Motor neuron (in vitro differentiated cells): ENCODE measurements at regions not wholly inside any gene's neighbourhood (a gene's known extent, or its start where the extent isn't known, plus 50 kb on each side); places are given as distances from the start of the nearest gene placed in this dataset.

Experiments
- ATAC-seq, 8 experiments: fragments of 200-7000 bp; cut with Tn5 transposase; replicated peaks in 6 of 8; 2 replicates each; pipeline ENCODE4 v1.8.0; 2021; ENCODE audit warnings: mild to moderate bottlenecking in 8 of 8, moderate library complexity in 8 of 8
- H3K27ac ChIP-seq, 2 donors: fragments of 250-450 bp; sonication (Bioruptor Pico); 2 replicates each; pipeline ENCODE4 v1.9.0; 2021; ENCODE audit warnings: antibody characterized with exemption in 2 of 2, mild to moderate bottlenecking in 2 of 2, moderate library complexity in 1 of 2
- H3K4me1 ChIP-seq, 2 donors: fragments of 250-450 bp; sonication (Bioruptor Pico); replicated peaks in 1 of 2; 2 replicates each; pipeline ENCODE4 v1.6.1; 2021; ENCODE audit warnings: antibody characterized with exemption in 2 of 2, mild to moderate bottlenecking in 2 of 2, moderate library complexity in 1 of 2
- H3K4me3 ChIP-seq, 5 donors: fragments of 250-450 bp; sonication (Bioruptor Pico); 2 replicates each; pipeline ENCODE4 v1.9.0; 2021; ENCODE audit warnings: antibody characterized with exemption in 5 of 5, mild to moderate bottlenecking in 5 of 5, moderate library complexity in 4 of 5
- WGBS, 10 experiments: fragments of 450-650 bp; shearing (Covaris generic); methylation state at CpG; one replicate each; pipeline ENCODE4 v1.0.0; 2022; 5-methylcytosine and 5-hydroxymethylcytosine counted together
- in situ Hi-C, 9 experiments: fragments of 400-800 bp; cut with MboI; loops; one replicate each; pipeline ENCODE4 v1.15.0; 2021; ENCODE audit warnings: low sequenced_read_pairs in 9 of 9, low pct_unique_long_range_greater_than_20kb in 2 of 9; ENCODE audit not compliant: unreplicated experiment in 9 of 9

GRCh38 chr1:86296305-86297205 lies 99.6 kb downstream of the ODF2L start:
- Histone ChIP-seq H3K4me1 (no peaks in the 10 kb centered on the region), H3K27ac (no peak overlapping the region), H3K4me3 (no peak overlapping the region)
- in situ Hi-C loops = no loop called here
- peak in 3 of 8 experiments; percentile 89 to 95 (median 94) for ATAC-seq
- 51 to 91% (median 76%) methylated on average over 2 to 7 of the region's 7 CpGs; no CpG with 5 or more reads in 1 of the 10 experiments for WGBS, 10 experiments

GRCh38 chr1:86289746-86290145 lies 106.4 kb downstream of the ODF2L start:
- 17 to 100% (median 80%) methylated on average over 1 of the region's 1 CpG; no CpG with 5 or more reads in 1 of the 10 experiments for WGBS, 10 experiments
- in situ Hi-C loops = no loop called here
- no peak overlapping the region for H3K4me3 ChIP-seq
- H3K4me1 ChIP-seq = no peaks in the 10 kb centered on the region
- no peak for ATAC-seq
- no peak overlapping the region for H3K27ac ChIP-seq

- in situ Hi-C loops = no loop called here
- no peaks in the 10 kb centered on the region for H3K4me1 ChIP-seq
- ATAC-seq = no peak
- no peak overlapping the region for H3K27ac ChIP-seq
- H3K4me3 ChIP-seq = no peak overlapping the region
Observed at GRCh38 chr1:86289161-86289560, 107.0 kb downstream of the ODF2L start.

- 40 to 100% (median 79%) methylated on average over 1 to 6 of the region's 6 CpGs for WGBS, 10 experiments
- Histone ChIP-seq H3K4me3 (no peak overlapping the region), H3K4me1 (no peaks in the 10 kb centered on the region), H3K27ac (no peak overlapping the region)
- in situ Hi-C loops = no loop called here
- no peak for ATAC-seq
Observed at GRCh38 chr1:86288586-86289147, 107.5 kb downstream of the ODF2L start.

- Histone ChIP-seq H3K27ac (no peak overlapping the region), H3K4me1 (no peaks in the 10 kb centered on the region), H3K4me3 (no peak overlapping the region)
- 9 to 93% (median 72%) methylated on average over 2 to 4 of the region's 4 CpGs for WGBS, 10 experiments
- ATAC-seq = no peak
- in situ Hi-C loops = no loop called here
Observed at GRCh38 chr1:86285796-86286195, 110.3 kb downstream of the ODF2L start.

GRCh38 chr1:86282611-86283010 lies 113.5 kb downstream of the ODF2L start:
- Histone ChIP-seq H3K4me3 (no peak overlapping the region), H3K4me1 (no peaks in the 10 kb centered on the region), H3K27ac (no peak overlapping the region)
- ATAC-seq = peak in 2 of 8 experiments; percentile 68 to 80
- in situ Hi-C loops = no loop called here

GRCh38 chr1:86277936-86278335 lies 118.2 kb downstream of the ODF2L start:
- in situ Hi-C loops = no loop called here
- ATAC-seq = peak; percentile 24 to 84 (median 52)
- Histone ChIP-seq H3K27ac (no peak overlapping the region), H3K4me1 (no peaks in the 10 kb centered on the region), H3K4me3 (no peak overlapping the region)
- 29 to 100% (median 85%) methylated on average over 1 to 4 of the region's 4 CpGs; no CpG with 5 or more reads in 4 of the 10 experiments for WGBS, 10 experiments

GRCh38 chr1:86273066-86273465 lies 116.5 kb upstream of the COL24A1 start:
- in situ Hi-C loops = no loop called here
- Histone ChIP-seq H3K4me3 (no peak overlapping the region), H3K27ac (no peak overlapping the region), H3K4me1 (no peaks in the 10 kb centered on the region)
- no peak for ATAC-seq

GRCh38 chr1:86272083-86272482 lies 115.5 kb upstream of the COL24A1 start:
- no peak overlapping the region for H3K27ac ChIP-seq
- peak in 4 of 8 experiments; percentile 61 to 100 (median 98) for ATAC-seq
- in situ Hi-C loops = no loop called here
- no peaks in the 10 kb centered on the region for H3K4me1 ChIP-seq
- WGBS, 10 experiments = 9 to 86% (median 76%) methylated on average over 1 to 3 of the region's 3 CpGs
- no peak overlapping the region for H3K4me3 ChIP-seq

- Histone ChIP-seq H3K27ac (no peak overlapping the region), H3K4me1 (no peaks in the 10 kb centered on the region), H3K4me3 (no peak overlapping the region)
- in situ Hi-C loops = no loop called here
- no peak for ATAC-seq
- 31 to 84% (median 47%) methylated on average over 2 of the region's 2 CpGs; no CpG with 5 or more reads in 1 of the 10 experiments for WGBS, 10 experiments
Observed at GRCh38 chr1:86271046-86271445, 114.5 kb upstream of the COL24A1 start.

GRCh38 chr1:86263101-86263500 lies 106.5 kb upstream of the COL24A1 start:
- ATAC-seq = no peak
- in situ Hi-C loops = no loop called here
- 70 to 90% (median 86%) methylated on average over 4 to 5 of the region's 5 CpGs for WGBS, 10 experiments
- H3K4me1 ChIP-seq = no peaks in the 10 kb centered on the region
- no peak overlapping the region for H3K27ac ChIP-seq
- no peak overlapping the region for H3K4me3 ChIP-seq

- Histone ChIP-seq H3K27ac (no peak overlapping the region), H3K4me1 (no peaks in the 10 kb centered on the region), H3K4me3 (no peak overlapping the region)
- in situ Hi-C loops = no loop called here
- ATAC-seq = no peak
Observed at GRCh38 chr1:86260476-86260875, 103.9 kb upstream of the COL24A1 start.

- WGBS, 10 experiments = 57 to 100% (median 100%) methylated on average over 1 of the region's 1 CpG; no CpG with 5 or more reads in 3 of the 10 experiments
- H3K4me1 ChIP-seq = no peaks in the 10 kb centered on the region
- no peak overlapping the region for H3K4me3 ChIP-seq
- peak in 1 of 8 experiments; percentile 16 for ATAC-seq
- H3K27ac ChIP-seq = no peak overlapping the region
- in situ Hi-C loops = no loop called here
Observed at GRCh38 chr1:86259390-86259789, 102.8 kb upstream of the COL24A1 start.

GRCh38 chr1:86258101-86258500 lies 101.5 kb upstream of the COL24A1 start:
- WGBS, 10 experiments = 20 to 67% (median 53%) methylated on average over 1 of the region's 1 CpG; no CpG with 5 or more reads in 4 of the 10 experiments
- peak in 2 of 8 experiments; percentile 76 to 82 for ATAC-seq
- Histone ChIP-seq H3K4me1 (no peaks in the 10 kb centered on the region), H3K27ac (no peak overlapping the region), H3K4me3 (no peak overlapping the region)
- in situ Hi-C loops = no loop called here
